ENCODE measurements at regions not wholly inside any gene's neighbourhood (a gene's known extent, or its start where the extent isn't known, plus 50 kb on each side); places are given as distances from the start of the nearest gene placed in this dataset.

GRCh38 chr14:96666088-96666487 is 131.1 kb upstream of the VRK1 start:
- H3K27ac ChIP-seq, result no peak overlapping the region
- no peak overlapping the region for H3K9ac ChIP-seq (ENCODE audit: insufficient read length)
- H3K36me3 ChIP-seq (ENCODE audit: insufficient read depth, low read length), result no peaks in the 10 kb centered on the region
- H3K9me3 ChIP-seq (ENCODE audit: low read depth, low read length), result no peaks in the 10 kb centered on the region
- TF ChIP-seq POLR2AphosphoS5 (IDR thresholded peaks at IDR 0.05; ENCODE audit: borderline replicate concordance, low read depth, low read length) (no peak), FOXP2 (optimal IDR thresholded peaks at IDR 0.05; ENCODE audit: control extremely low read depth, extremely low read length, insufficient read depth) (no peak), EZH2 (IDR thresholded peaks at IDR 0.05) (no peak)
- no peak overlapping the region for H3K4me3 ChIP-seq
- DNase-seq (ENCODE audit: low read depth, low spot score), result no peak

GRCh38 chr14:96670391-96670790 is 126.8 kb upstream of the VRK1 start:
- Histone ChIP-seq H3K9ac (ENCODE audit: insufficient read length) (no peak overlapping the region), H3K36me3 (ENCODE audit: insufficient read depth, low read length) (no peaks in the 10 kb centered on the region), H3K4me3 (no peak overlapping the region), H3K27ac (no peak overlapping the region), H3K9me3 (ENCODE audit: low read depth, low read length) (no peaks in the 10 kb centered on the region)
- TF ChIP-seq EZH2 (IDR thresholded peaks at IDR 0.05), result no peak
- no peak for TF ChIP-seq POLR2AphosphoS5 (IDR thresholded peaks at IDR 0.05; ENCODE audit: borderline replicate concordance, low read depth, low read length)
- no peak for TF ChIP-seq FOXP2 (optimal IDR thresholded peaks at IDR 0.05; ENCODE audit: control extremely low read depth, extremely low read length, insufficient read depth)
- no peak for DNase-seq (ENCODE audit: low read depth, low spot score)

DNA sequence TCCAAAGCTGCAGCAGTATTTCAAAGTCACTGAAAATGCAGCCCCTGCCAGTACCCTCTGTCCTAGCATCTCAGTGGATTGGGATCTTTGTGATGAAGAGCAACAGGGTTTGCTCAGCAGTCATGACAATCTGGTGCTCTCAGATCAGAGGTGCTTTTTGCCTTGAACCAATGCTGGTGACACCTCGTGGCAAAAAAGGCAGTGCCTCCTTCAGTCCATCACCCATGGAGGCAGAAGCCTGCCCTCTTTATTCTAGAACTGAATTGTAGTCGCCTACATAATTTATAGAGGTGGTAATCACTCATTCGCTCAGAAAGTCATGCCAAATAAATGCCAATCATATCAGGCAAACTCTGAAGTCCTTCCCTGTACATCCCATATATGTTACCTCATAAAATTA is 126.0 kb upstream of the VRK1 start:
- H3K27ac ChIP-seq, result no peak overlapping the region
- no peaks in the 10 kb centered on the region for H3K36me3 ChIP-seq (ENCODE audit: insufficient read depth, low read length)
- H3K4me3 ChIP-seq, result no peak overlapping the region
- H3K9me3 ChIP-seq (ENCODE audit: low read depth, low read length), result no peaks in the 10 kb centered on the region
- TF ChIP-seq FOXP2 (optimal IDR thresholded peaks at IDR 0.05; ENCODE audit: control extremely low read depth, extremely low read length, insufficient read depth) (no peak), POLR2AphosphoS5 (IDR thresholded peaks at IDR 0.05; ENCODE audit: borderline replicate concordance, low read depth, low read length) (no peak), EZH2 (IDR thresholded peaks at IDR 0.05) (no peak)
- H3K9ac ChIP-seq (ENCODE audit: insufficient read length), result no peak overlapping the region
- no peak for DNase-seq (ENCODE audit: low read depth, low spot score)

- no peak for DNase-seq (ENCODE audit: low read depth, low spot score)
- Histone ChIP-seq H3K9ac (ENCODE audit: insufficient read length) (no peak overlapping the region), H3K4me3 (no peak overlapping the region), H3K9me3 (ENCODE audit: low read depth, low read length) (no peaks in the 10 kb centered on the region), H3K36me3 (ENCODE audit: insufficient read depth, low read length) (no peaks in the 10 kb centered on the region), H3K27ac (no peak overlapping the region)
- TF ChIP-seq EZH2 (IDR thresholded peaks at IDR 0.05) (no peak), FOXP2 (optimal IDR thresholded peaks at IDR 0.05; ENCODE audit: control extremely low read depth, extremely low read length, insufficient read depth) (no peak), POLR2AphosphoS5 (IDR thresholded peaks at IDR 0.05; ENCODE audit: borderline replicate concordance, low read depth, low read length) (no peak)
These were observed 123.5 kb upstream of the VRK1 start for GRCh38 chr14:96673706-96674105.

DNA sequence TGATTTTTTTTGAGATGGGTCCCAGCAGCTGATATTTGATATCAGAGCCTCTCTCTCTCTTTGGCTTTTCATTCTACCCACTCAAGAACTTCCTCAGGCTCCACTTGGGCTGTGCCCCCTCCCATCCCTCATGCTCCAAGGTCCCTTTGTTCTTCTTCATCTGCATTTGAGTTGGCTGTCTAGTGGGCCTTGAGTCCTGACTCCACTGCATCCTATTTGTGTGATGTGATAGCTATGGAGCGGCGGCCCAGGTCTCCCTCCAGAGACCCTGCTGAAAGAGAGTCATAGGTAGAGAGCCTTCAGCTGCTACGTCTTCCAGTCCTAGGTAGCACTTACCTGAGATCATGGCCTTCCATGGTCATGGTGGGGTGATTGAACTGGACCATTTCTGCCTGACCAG is 123.1 kb upstream of the VRK1 start:
- no peak for DNase-seq (ENCODE audit: low read depth, low spot score)
- Histone ChIP-seq H3K9ac (ENCODE audit: insufficient read length) (no peak overlapping the region), H3K9me3 (ENCODE audit: low read depth, low read length) (no peaks in the 10 kb centered on the region), H3K4me3 (no peak overlapping the region), H3K36me3 (ENCODE audit: insufficient read depth, low read length) (no peaks in the 10 kb centered on the region), H3K27ac (no peak overlapping the region)
- TF ChIP-seq POLR2AphosphoS5 (IDR thresholded peaks at IDR 0.05; ENCODE audit: borderline replicate concordance, low read depth, low read length) (no peak), FOXP2 (optimal IDR thresholded peaks at IDR 0.05; ENCODE audit: control extremely low read depth, extremely low read length, insufficient read depth) (no peak), EZH2 (IDR thresholded peaks at IDR 0.05) (no peak)

- Histone ChIP-seq H3K9ac (ENCODE audit: insufficient read length) (no peak overlapping the region), H3K27ac (no peak overlapping the region), H3K36me3 (ENCODE audit: insufficient read depth, low read length) (no peaks in the 10 kb centered on the region), H3K9me3 (ENCODE audit: low read depth, low read length) (no peaks in the 10 kb centered on the region), H3K4me3 (no peak overlapping the region)
- no peak for TF ChIP-seq POLR2AphosphoS5 (IDR thresholded peaks at IDR 0.05; ENCODE audit: borderline replicate concordance, low read depth, low read length)
- no peak for DNase-seq (ENCODE audit: low read depth, low spot score)
These were observed 121.0 kb upstream of the VRK1 start for GRCh38 chr14:96676166-96676565.

GRCh38 chr14:96681829-96682228 is 115.4 kb upstream of the VRK1 start:
- TF ChIP-seq POLR2AphosphoS5 (IDR thresholded peaks at IDR 0.05; ENCODE audit: borderline replicate concordance, low read depth, low read length) (no peak), EZH2 (IDR thresholded peaks at IDR 0.05) (no peak), FOXP2 (optimal IDR thresholded peaks at IDR 0.05; ENCODE audit: control extremely low read depth, extremely low read length, insufficient read depth) (no peak)
- no peak for DNase-seq (ENCODE audit: low read depth, low spot score)

GRCh38 chr14:96682401-96682800 is 114.8 kb upstream of the VRK1 start:
- no peaks in the 10 kb centered on the region for H3K9me3 ChIP-seq (ENCODE audit: low read depth, low read length)
- no peak overlapping the region for H3K27ac ChIP-seq
- H3K9ac ChIP-seq (ENCODE audit: insufficient read length), result no peak overlapping the region
- H3K4me3 ChIP-seq, result no peak overlapping the region
- TF ChIP-seq POLR2AphosphoS5 (IDR thresholded peaks at IDR 0.05; ENCODE audit: borderline replicate concordance, low read depth, low read length), result no peak
- no peak for TF ChIP-seq EZH2 (IDR thresholded peaks at IDR 0.05)
- no peak for TF ChIP-seq FOXP2 (optimal IDR thresholded peaks at IDR 0.05; ENCODE audit: control extremely low read depth, extremely low read length, insufficient read depth)
- H3K36me3 ChIP-seq (ENCODE audit: insufficient read depth, low read length), result no peaks in the 10 kb centered on the region
- no peak for DNase-seq (ENCODE audit: low read depth, low spot score)

More at GRCh38 chr14:96681829-96682228, 115.4 kb upstream of the VRK1 start:
- no peaks in the 10 kb centered on the region for H3K36me3 ChIP-seq (ENCODE audit: insufficient read depth, low read length)
- H3K9me3 ChIP-seq (ENCODE audit: low read depth, low read length), result no peaks in the 10 kb centered on the region
- no peak overlapping the region for H3K27ac ChIP-seq
- no peak overlapping the region for H3K4me3 ChIP-seq
- H3K9ac ChIP-seq (ENCODE audit: insufficient read length), result no peak overlapping the region

DNA sequence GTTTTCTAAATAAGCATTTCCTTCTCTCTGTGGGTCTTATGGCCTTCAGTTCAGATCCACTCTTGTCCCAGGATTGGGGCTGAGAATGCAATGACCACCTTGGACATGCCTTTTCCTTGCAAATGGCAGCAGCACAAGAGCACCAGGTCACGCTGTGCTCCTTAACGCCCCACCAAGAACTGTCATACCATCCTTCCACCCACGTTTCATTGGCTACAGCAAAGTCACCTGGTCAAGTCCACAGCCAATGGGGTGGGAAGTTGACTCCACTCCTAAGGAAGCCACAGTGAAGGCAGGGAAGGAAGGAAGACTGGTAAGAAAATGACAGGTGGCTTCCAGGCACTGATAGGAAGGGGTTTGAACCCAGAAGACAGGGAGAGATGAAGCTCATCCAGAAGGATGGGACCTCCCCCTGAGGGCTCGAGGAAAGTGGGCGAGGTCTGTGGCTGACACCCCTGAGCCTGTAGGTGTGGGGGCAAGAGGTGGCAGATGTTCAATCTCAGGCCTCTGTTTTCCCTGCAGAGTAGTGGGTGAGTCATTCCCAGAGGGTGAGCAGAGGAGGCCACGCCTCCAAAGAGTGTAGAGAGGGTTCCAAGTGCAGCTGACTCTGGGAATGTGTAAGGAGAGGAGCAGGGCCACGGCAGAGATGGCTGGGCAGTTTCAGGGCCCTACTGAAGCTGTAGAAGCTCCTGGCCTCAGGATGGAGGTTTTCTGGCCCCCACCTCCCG is 113.5 kb upstream of the VRK1 start:
- Histone ChIP-seq H3K4me3 (no peak overlapping the region), H3K27ac (no peak overlapping the region), H3K36me3 (ENCODE audit: insufficient read depth, low read length) (no peaks in the 10 kb centered on the region), H3K9me3 (ENCODE audit: low read depth, low read length) (no peaks in the 10 kb centered on the region), H3K9ac (ENCODE audit: insufficient read length) (no peak overlapping the region)
- no peak for DNase-seq (ENCODE audit: low read depth, low spot score)
- TF ChIP-seq FOXP2 (optimal IDR thresholded peaks at IDR 0.05; ENCODE audit: control extremely low read depth, extremely low read length, insufficient read depth) (no peak), POLR2AphosphoS5 (IDR thresholded peaks at IDR 0.05; ENCODE audit: borderline replicate concordance, low read depth, low read length) (no peak), EZH2 (IDR thresholded peaks at IDR 0.05) (no peak)
